IMR-90 (cell line): ENCODE measurements at regions not wholly inside any gene's neighbourhood (a gene's known extent, or its start where the extent isn't known, plus 50 kb on each side); places are given as distances from the start of the nearest gene placed in this dataset.

ENCODE experiments used
- ATAC-seq: fragments of 200-7000 bp; cut with Tn5 transposase; 2 replicates; pipeline ENCODE4 v1.9.1; 2020; ENCODE audit warnings: low read depth, mild to moderate bottlenecking, moderate library complexity
- BruUV-seq: library from RNA; stranded (reverse); fragments of 400-500 nt; replicated peaks from 2 replicates; lab custom pipeline; 2021; lab: Mats Ljungman, UMichigan
- CTCF ChIA-PET: fragments of 300-600 bp; formaldehyde crosslinking; extraction: SDS; loops from one replicate; lab custom pipeline; 2021; ENCODE audit warnings: antibody characterized with exemption; lab: Yijun Ruan, JAX
- POLR2A ChIA-PET: fragments of 300-600 bp; sonication (Branson Sonifier 250); formaldehyde crosslinking; loops from one replicate; lab custom pipeline; 2022; ENCODE audit warnings: antibody characterized with exemption; ENCODE audit not compliant: unreplicated experiment; lab: Charles Lee
- DNase-seq: peaks from one replicate; pipeline ENCODE4 v3.0.0; 2013
- H2AFZ ChIP-seq: replicated peaks from 2 replicates; pipeline ENCODE3; 2013; ENCODE audit warnings: low read length, mild to moderate bottlenecking; ENCODE audit not compliant: poor library complexity
- H2AK5ac ChIP-seq: 2 replicates; pipeline ENCODE4 v1.6.1; 2013; ENCODE audit warnings: low read depth, low read length, inconsistent platforms
- H2AK9ac ChIP-seq: replicated peaks from 2 replicates; pipeline ENCODE3; 2013; ENCODE audit warnings: mild to moderate bottlenecking, low read depth, low read length, moderate library complexity; ENCODE audit not compliant: poor library complexity
- H2BK120ac ChIP-seq: 2 replicates; pipeline ENCODE4 v1.6.1; 2013; ENCODE audit warnings: low read depth, low read length, inconsistent platforms
- H2BK15ac ChIP-seq: 3 replicates; pipeline ENCODE4 v1.6.1; 2013; ENCODE audit warnings: low read depth, low read length, inconsistent platforms
- H2BK20ac ChIP-seq: 2 replicates; pipeline ENCODE4 v1.6.1; 2013; ENCODE audit warnings: low read depth, mild to moderate bottlenecking, inconsistent platforms, low read length, moderate library complexity
- H2BK5ac ChIP-seq: 2 replicates; pipeline ENCODE4 v1.6.1; 2013; ENCODE audit warnings: mild to moderate bottlenecking, low read depth, low read length, inconsistent platforms; ENCODE audit not compliant: poor library complexity, severe bottlenecking
- H3K14ac ChIP-seq: replicated peaks from 2 replicates; pipeline ENCODE4 v1.6.1; 2013; ENCODE audit warnings: low read depth, low read length, inconsistent platforms
- H3K18ac ChIP-seq: 2 replicates; pipeline ENCODE4 v1.6.1; 2013; ENCODE audit warnings: low read depth, low read length, control low read depth
- H3K23ac ChIP-seq: 2 replicates; pipeline ENCODE4 v1.6.1; 2013; ENCODE audit warnings: low read depth, low read length, inconsistent platforms
- H3K27ac ChIP-seq: 2 replicates; pipeline ENCODE4 v1.5.1; 2013; ENCODE audit warnings: mild to moderate bottlenecking, control low read depth, low read length; ENCODE audit not compliant: insufficient read depth
- H3K27me3 ChIP-seq: 2 replicates; pipeline ENCODE4 v1.6.1; 2013; ENCODE audit warnings: low read length; ENCODE audit not compliant: control insufficient read depth, insufficient read depth
- H3K36me3 ChIP-seq: 2 replicates; pipeline ENCODE4 v1.6.1; 2013; ENCODE audit warnings: low read length, mixed read lengths; ENCODE audit not compliant: control insufficient read depth, insufficient read depth
- H3K4ac ChIP-seq: 2 replicates; pipeline ENCODE4 v1.6.1; 2013; ENCODE audit warnings: low read depth, low read length, inconsistent platforms
- H3K4me1 ChIP-seq: 2 replicates; pipeline ENCODE4 v1.6.1; 2013; ENCODE audit warnings: low read length, mixed read lengths; ENCODE audit not compliant: control insufficient read depth, insufficient read depth
- H3K4me2 ChIP-seq: 2 replicates; pipeline ENCODE4 v1.6.1; 2013; ENCODE audit warnings: low read depth, mild to moderate bottlenecking, control low read depth, low read length, moderate library complexity
- H3K4me3 ChIP-seq: 2 replicates; pipeline ENCODE4 v1.5.1; 2013; ENCODE audit warnings: low read depth, mild to moderate bottlenecking, control low read depth, low read length, moderate library complexity; ENCODE audit not compliant: insufficient read depth
- H3K56ac ChIP-seq: 2 replicates; pipeline ENCODE4 v1.6.1; 2013; ENCODE audit warnings: low read length, inconsistent platforms; ENCODE audit not compliant: insufficient read depth; ENCODE audit errors: extremely low read depth
- H3K79me1 ChIP-seq, 2 experiments: 2 replicates each; pipeline ENCODE4 v1.6.1; 2013; ENCODE audit warnings: low read length in 2 of 2, inconsistent platforms in 1 of 2, low read depth in 1 of 2
- H3K9ac ChIP-seq: 2 replicates; pipeline ENCODE4 v1.6.1; 2013; ENCODE audit warnings: low read depth, low read length, control low read depth
- H3K9me1 ChIP-seq: 2 replicates; pipeline ENCODE4 v1.6.1; 2013; ENCODE audit warnings: low read length, inconsistent platforms; ENCODE audit not compliant: insufficient read depth
- H3K9me3 ChIP-seq: 2 replicates; pipeline ENCODE4 v1.6.1; 2013; ENCODE audit warnings: low read length; ENCODE audit not compliant: control insufficient read depth, insufficient read depth
- H4K20me1 ChIP-seq: 2 replicates; pipeline ENCODE4 v1.6.1; 2013; ENCODE audit warnings: low read length, inconsistent platforms; ENCODE audit not compliant: insufficient read depth
- H4K5ac ChIP-seq: 2 replicates; pipeline ENCODE4 v1.6.1; 2013; ENCODE audit warnings: mild to moderate bottlenecking, low read depth, low read length, control low read depth
- H4K8ac ChIP-seq, 2 experiments: 2 replicates each; pipeline ENCODE4 v1.6.1; 2013; ENCODE audit warnings: low read depth in 2 of 2, low read length in 2 of 2, control low read depth in 1 of 2, inconsistent platforms in 1 of 2
- H4K91ac ChIP-seq: 2 replicates; pipeline ENCODE4 v1.6.1; 2013; ENCODE audit warnings: low read depth, low read length, inconsistent platforms; ENCODE audit not compliant: insufficient read depth
- BHLHE40 ChIP-seq: fragments of 150-350 bp; IDR thresholded peaks from 2 replicates; pipeline ENCODE4 v1.6.1; 2016; ENCODE audit warnings: mild to moderate bottlenecking, low read depth, low read length
- CEBPB ChIP-seq: IDR thresholded peaks from 2 replicates; pipeline ENCODE4 v1.6.1; 2012; ENCODE audit warnings: low read depth, low read length, improper control_type of control experiment
- CHD1 ChIP-seq: IDR thresholded peaks from 2 replicates; pipeline ENCODE4 v1.6.1; 2012; ENCODE audit warnings: low read depth, low read length, improper control_type of control experiment
- CTCF ChIP-seq: conservative IDR thresholded peaks from 2 replicates; pipeline ENCODE4 v1.5.1; 2012; ENCODE audit warnings: mild to moderate bottlenecking, low read depth, low read length, improper control_type of control experiment
- ELK1 ChIP-seq: fragments of 150-350 bp; IDR thresholded peaks from 2 replicates; pipeline ENCODE4 v1.6.1; 2016; ENCODE audit warnings: low read depth, mild to moderate bottlenecking, low read length, moderate library complexity, borderline replicate concordance
- FOS ChIP-seq: fragments of 150-350 bp; IDR thresholded peaks from 2 replicates; pipeline ENCODE4 v1.6.1; 2016; ENCODE audit warnings: low read depth, low read length
- MAFK ChIP-seq: IDR thresholded peaks from 2 replicates; pipeline ENCODE4 v1.6.1; 2012; ENCODE audit warnings: low read depth, low read length, improper control_type of control experiment
- MAZ ChIP-seq: IDR thresholded peaks from 2 replicates; pipeline ENCODE4 v1.6.1; 2012; ENCODE audit warnings: low read depth, mild to moderate bottlenecking, low read length, improper control_type of control experiment, moderate library complexity, borderline replicate concordance
- MXI1 ChIP-seq: IDR thresholded peaks from 2 replicates; pipeline ENCODE4 v1.6.1; 2012; ENCODE audit warnings: low read depth, mild to moderate bottlenecking, low read length, moderate library complexity, borderline replicate concordance
- NFE2L2 ChIP-seq: fragments of 150-350 bp; IDR thresholded peaks from 2 replicates; pipeline ENCODE4 v1.6.1; 2016; ENCODE audit warnings: low read depth, mild to moderate bottlenecking, low read length
- POLR2A ChIP-seq: IDR thresholded peaks from 2 replicates; pipeline ENCODE4 v1.6.1; 2012; ENCODE audit warnings: mild to moderate bottlenecking, low read depth, low read length
- RAD21 ChIP-seq: IDR thresholded peaks from 2 replicates; pipeline ENCODE4 v1.6.1; 2012; ENCODE audit warnings: low read length, improper control_type of control experiment
- RCOR1 ChIP-seq: IDR thresholded peaks from 2 replicates; pipeline ENCODE4 v1.6.1; 2012; ENCODE audit warnings: mild to moderate bottlenecking, low read length, improper control_type of control experiment; ENCODE audit not compliant: insufficient replicate concordance
- RFX5 ChIP-seq: IDR thresholded peaks from 2 replicates; pipeline ENCODE4 v1.8.0; 2012; ENCODE audit warnings: low read depth, mild to moderate bottlenecking, low read length, moderate library complexity
- SMC3 ChIP-seq: fragments of 150-350 bp; IDR thresholded peaks from 2 replicates; pipeline ENCODE4 v1.6.1; 2016; ENCODE audit warnings: low read depth, mild to moderate bottlenecking, antibody characterized with exemption, low read length, moderate library complexity
- USF2 ChIP-seq: fragments of 150-350 bp; IDR thresholded peaks from 2 replicates; pipeline ENCODE4 v1.6.1; 2017; ENCODE audit warnings: mild to moderate bottlenecking, antibody characterized with exemption, low read length, low read depth
- WGBS, 2 experiments: methylation state at CpG; one replicate each; pipeline versions ENCODE4 v1.1.5 to v1.1.7; 2013; ENCODE audit warnings: missing lambda C conversion rate in 2 of 2; ENCODE audit not compliant: insufficient read length in 1 of 2; ENCODE audit errors: extremely low coverage in 2 of 2; 5-methylcytosine and 5-hydroxymethylcytosine counted together
- dilution Hi-C: fragments of 300-500 bp; cut with HindIII; formaldehyde crosslinking; loops from one replicate; pipeline ENCODE4 v1.14.3; 2018; ENCODE audit warnings: low sequenced_read_pairs; ENCODE audit not compliant: unreplicated experiment
- in situ Hi-C: fragments of 300-500 bp; cut with MboI; formaldehyde crosslinking; loops from 3 replicates; pipeline ENCODE4 v1.14.3; 2019; ENCODE audit warnings: low sequenced_read_pairs, inconsistent platforms, mixed read lengths
- intact Hi-C: fragments of 100-400 bp; cut with micrococcal nuclease; formaldehyde crosslinking; loops from 2 replicates; pipeline ENCODE4 v1.10.0; 2022

GRCh38 chr10:121326905-121327304, 271.3 kb downstream of the FGFR2 start:
- Histone ChIP-seq H3K4me2 (no peak overlapping the region), H3K9me3 (peaks cover 14% of the 10 kb centered on the region), H3K14ac (no peak overlapping the region), H3K79me1 (no peaks in the 10 kb centered on the region), H3K4me1 (no peaks in the 10 kb centered on the region), H4K5ac (no peak overlapping the region), H2BK120ac (no peak overlapping the region), H4K8ac (no peak overlapping the region), H2BK5ac (no peak overlapping the region), H2AFZ (no peak overlapping the region), H3K27ac (no peak overlapping the region), H2AK5ac (no peak overlapping the region), H2BK15ac (no peak overlapping the region), H3K4me3 (no peak overlapping the region), H3K27me3 (no peaks in the 10 kb centered on the region), H2BK20ac (no peak overlapping the region), H3K9me1 (no peaks in the 10 kb centered on the region), H4K20me1 (no peaks in the 10 kb centered on the region), H3K4ac (no peak overlapping the region), H3K9ac (no peak overlapping the region), H3K23ac (no peak overlapping the region), H3K56ac (no peak overlapping the region), H3K18ac (no peak overlapping the region), H2AK9ac (no peak overlapping the region), H3K36me3 (no peaks in the 10 kb centered on the region), H4K91ac (no peak overlapping the region)
- dilution Hi-C loops (no loop called here), intact Hi-C loops (no loop called here), in situ Hi-C loops (no loop called here)
- BruUV-seq = no TSS peak
- DNase-seq = no peak
- 20% methylated on average over 1 of the region's 4 CpGs; no CpG with 5 or more reads in 1 of the 2 experiments for WGBS, 2 experiments
- ChIA-PET CTCF (no interaction called here), POLR2A (no interaction called here)
- no peak for ATAC-seq
- no peak for TF ChIP-seq RFX5
- TF ChIP-seq CTCF = no peak
- no peak for TF ChIP-seq CHD1
- no peak for TF ChIP-seq USF2
- TF ChIP-seq POLR2A = no peak
- no peak for TF ChIP-seq RAD21
- no peak for TF ChIP-seq MAFK
- no peak for TF ChIP-seq MAZ
- TF ChIP-seq NFE2L2 = no peak
- no peak for TF ChIP-seq ELK1
- no peak for TF ChIP-seq CEBPB
- no peak for TF ChIP-seq SMC3
- TF ChIP-seq MXI1 = no peak
- TF ChIP-seq RCOR1 = no peak
- no peak for TF ChIP-seq FOS
- no peak for TF ChIP-seq BHLHE40
